DMS 273 (cell line): ENCODE measurements at regions not wholly inside any gene's neighbourhood (a gene's known extent, or its start where the extent isn't known, plus 50 kb on each side); places are given as distances from the start of the nearest gene placed in this dataset.
A peak's percentile ranks its signal among the peaks of the same experiment; 100 is the strongest.
"Not testable (repeated sequence)": the region's sequence is repeated elsewhere in the genome, so short reads cannot be mapped to it uniquely, and the experiment has no call there.

Source experiments
- DNase-seq: peaks from one replicate; lab custom pipeline; 2025; ENCODE audit not compliant: unreplicated experiment; lab: John Stamatoyannopoulos, UW

GRCh38 chr5:108532129-108532445 lies 150.2 kb upstream of the FBXL17 start:
- not testable (repeated sequence) for DNase-seq

- DNase-seq: no peak
Measured at GRCh38 chr5:108531367-108532128, 149.7 kb upstream of the FBXL17 start.

- no peak for DNase-seq
Measured at GRCh38 chr5:108530706-108531105, 148.8 kb upstream of the FBXL17 start.

- DNase-seq: no peak
Measured at GRCh38 chr5:108529381-108529780, 147.5 kb upstream of the FBXL17 start.

GRCh38 chr5:108528655-108529054 lies 146.8 kb upstream of the FBXL17 start:
- DNase-seq: no peak

- DNase-seq: no peak
Measured at GRCh38 chr5:108524564-108524963, 142.7 kb upstream of the FBXL17 start.

GRCh38 chr5:108523360-108523759 lies 141.5 kb upstream of the FBXL17 start:
- no peak for DNase-seq

- peak; percentile 85 for DNase-seq
Measured at GRCh38 chr5:108521841-108522506, 140.1 kb upstream of the FBXL17 start.

GRCh38 chr5:108521011-108521700 lies 139.3 kb upstream of the FBXL17 start:
- no peak for DNase-seq

GRCh38 chr5:108516785-108517184 lies 134.9 kb upstream of the FBXL17 start:
- no peak for DNase-seq

- DNase-seq: no peak
Measured at GRCh38 chr5:108515517-108516105, 133.7 kb upstream of the FBXL17 start.

GRCh38 chr5:108508979-108509378 lies 127.1 kb upstream of the FBXL17 start:
- DNase-seq: no peak

- no peak for DNase-seq
Measured at GRCh38 chr5:108507631-108508030, 125.7 kb upstream of the FBXL17 start.

- DNase-seq: no peak
Measured at GRCh38 chr5:108505608-108506007, 123.7 kb upstream of the FBXL17 start.

GRCh38 chr5:108504974-108505373 lies 123.1 kb upstream of the FBXL17 start:
- no peak for DNase-seq

- no peak for DNase-seq
Measured at GRCh38 chr5:108503986-108504385, 122.1 kb upstream of the FBXL17 start.

- not testable (repeated sequence) for DNase-seq
Measured at GRCh38 chr5:108495615-108496014, 113.7 kb upstream of the FBXL17 start.

GRCh38 chr5:108487951-108488350 lies 106.1 kb upstream of the FBXL17 start:
- DNase-seq: no peak

- no peak for DNase-seq
Measured at GRCh38 chr5:108484035-108484434, 102.1 kb upstream of the FBXL17 start.

- peak; percentile 81 for DNase-seq
Measured at GRCh38 chr5:108481355-108481931, 99.5 kb upstream of the FBXL17 start.

- no peak for DNase-seq
Measured at GRCh38 chr5:108472237-108472636, 90.3 kb upstream of the FBXL17 start.
